H9 (cell line): ENCODE measurements at regions not wholly inside any gene's neighbourhood (a gene's known extent, or its start where the extent isn't known, plus 50 kb on each side); places are given as distances from the start of the nearest gene placed in this dataset.

ENCODE experiments used
- DNase-seq: peaks from one replicate; pipeline ENCODE4 v3.0.0-alpha.2; 2017
- H2AFZ ChIP-seq: one replicate; pipeline ENCODE4 v1.6.1; 2013; ENCODE audit warnings: mild to moderate bottlenecking, low read length, control low read depth, moderate library complexity
- H2AK5ac ChIP-seq: 2 replicates; pipeline ENCODE4 v1.6.1; 2013; ENCODE audit warnings: low read length, control low read depth, mixed read lengths; ENCODE audit not compliant: insufficient read length
- H2BK120ac ChIP-seq: one replicate; pipeline ENCODE4 v1.6.1; 2013; ENCODE audit warnings: low read depth, mild to moderate bottlenecking, low read length, control low read depth, inconsistent platforms; ENCODE audit not compliant: poor library complexity, severe bottlenecking
- H2BK12ac ChIP-seq: 2 replicates; pipeline ENCODE4 v1.6.1; 2013; ENCODE audit warnings: low read length, control low read depth, mixed read lengths, low read depth; ENCODE audit not compliant: insufficient read length
- H2BK15ac ChIP-seq: 2 replicates; pipeline ENCODE4 v1.6.1; 2013; ENCODE audit warnings: low read depth, low read length, control low read depth
- H2BK20ac ChIP-seq: one replicate; pipeline ENCODE4 v1.6.1; 2013; ENCODE audit warnings: low read depth, mild to moderate bottlenecking, low read length, control low read depth, inconsistent platforms; ENCODE audit not compliant: poor library complexity, severe bottlenecking
- H2BK5ac ChIP-seq: 2 replicates; pipeline ENCODE4 v1.6.1; 2013; ENCODE audit warnings: low read length, control low read depth, mixed read lengths; ENCODE audit not compliant: insufficient read length
- H3K14ac ChIP-seq: 2 replicates; pipeline ENCODE4 v1.6.1; 2013; ENCODE audit warnings: low read length, control low read depth; ENCODE audit not compliant: insufficient read depth
- H3K18ac ChIP-seq: 2 replicates; pipeline ENCODE4 v1.6.1; 2013; ENCODE audit warnings: low read depth, mild to moderate bottlenecking, mixed read lengths, low read length, control low read depth; ENCODE audit not compliant: insufficient read length
- H3K23ac ChIP-seq: 2 replicates; pipeline ENCODE4 v1.6.1; 2013; ENCODE audit warnings: low read length, control low read depth, mixed read lengths, low read depth; ENCODE audit not compliant: insufficient read length
- H3K23me2 ChIP-seq: 2 replicates; pipeline ENCODE4 v1.6.1; 2013; ENCODE audit warnings: low read depth, mild to moderate bottlenecking, mixed read lengths, low read length, control low read depth; ENCODE audit not compliant: insufficient read length, poor library complexity, severe bottlenecking
- H3K27ac ChIP-seq: 2 replicates; pipeline ENCODE4 v1.5.1; 2013; ENCODE audit warnings: low read length, control low read depth, mixed read lengths, low read depth; ENCODE audit not compliant: insufficient read length
- H3K27me3 ChIP-seq: 2 replicates; pipeline ENCODE4 v1.6.1; 2013; ENCODE audit warnings: low read length, control low read depth, inconsistent platforms; ENCODE audit not compliant: insufficient read depth
- H3K4ac ChIP-seq: 2 replicates; pipeline ENCODE4 v1.6.1; 2013; ENCODE audit warnings: low read depth, mild to moderate bottlenecking, control low read depth, inconsistent platforms, low read length, moderate library complexity
- H3K4me1 ChIP-seq: 2 replicates; pipeline ENCODE4 v1.6.1; 2013; ENCODE audit warnings: low read length, control low read depth, inconsistent platforms; ENCODE audit not compliant: insufficient read depth
- H3K4me2 ChIP-seq: 2 replicates; pipeline ENCODE4 v1.6.1; 2013; ENCODE audit warnings: low read length, control low read depth, mixed read lengths; ENCODE audit not compliant: insufficient read length, insufficient read depth
- H3K56ac ChIP-seq: 2 replicates; pipeline ENCODE4 v1.6.1; 2013; ENCODE audit warnings: low read depth, mild to moderate bottlenecking, mixed read lengths, low read length, control low read depth; ENCODE audit not compliant: insufficient read length
- H3K79me1 ChIP-seq: 2 replicates; pipeline ENCODE4 v1.6.1; 2013; ENCODE audit warnings: low read depth, mild to moderate bottlenecking, moderate library complexity, low read length, control low read depth, inconsistent platforms; ENCODE audit not compliant: insufficient read depth, poor library complexity, severe bottlenecking
- H3K79me2 ChIP-seq: 2 replicates; pipeline ENCODE4 v1.6.1; 2013; ENCODE audit warnings: low read length, control low read depth, inconsistent platforms; ENCODE audit not compliant: insufficient read depth
- H3K9ac ChIP-seq: 2 replicates; pipeline ENCODE4 v1.6.1; 2013; ENCODE audit warnings: low read length, control low read depth, mixed read lengths; ENCODE audit not compliant: insufficient read length; ENCODE audit errors: extremely low read depth
- H3K9me3 ChIP-seq: one replicate; pipeline ENCODE4 v1.6.1; 2013; ENCODE audit warnings: low read depth, low read length, inconsistent platforms; ENCODE audit not compliant: control insufficient read depth
- H3T11ph ChIP-seq: one replicate; pipeline ENCODE4 v1.6.1; 2013; ENCODE audit warnings: mild to moderate bottlenecking, low read length, control low read depth, inconsistent platforms
- H4K20me1 ChIP-seq: one replicate; pipeline ENCODE4 v1.6.1; 2013; ENCODE audit not compliant: control insufficient read depth, insufficient read length, insufficient read depth
- H4K5ac ChIP-seq: 2 replicates; pipeline ENCODE4 v1.6.1; 2013; ENCODE audit warnings: low read depth, mild to moderate bottlenecking, mixed read lengths, low read length, control low read depth; ENCODE audit not compliant: insufficient read length
- H4K8ac ChIP-seq: replicated peaks from 2 replicates; pipeline ENCODE4 v1.6.1; 2013; ENCODE audit warnings: low read length, control low read depth, mixed read lengths, low read depth; ENCODE audit not compliant: insufficient read length
- H4K91ac ChIP-seq: 2 replicates; pipeline ENCODE4 v1.6.1; 2013; ENCODE audit warnings: low read depth, mild to moderate bottlenecking, moderate library complexity, mixed read lengths, low read length, control low read depth; ENCODE audit not compliant: insufficient read length
- H3K27ac Mint-ChIP-seq, 3 experiments: 2 replicates in 2 of 3; 3 replicates in 1 of 3; pipeline ENCODE4 v1.8.0; 2020 to 2021; ENCODE audit warnings: mixed read lengths in 3 of 3, mild to moderate bottlenecking in 1 of 3, moderate library complexity in 1 of 3
- H3K27me3 Mint-ChIP-seq: 2 replicates; pipeline ENCODE4 v1.8.0; 2021; ENCODE audit warnings: low read depth, mild to moderate bottlenecking, moderate library complexity, mixed read lengths
- H3K36me3 Mint-ChIP-seq, 3 experiments: 2 replicates in 2 of 3; 3 replicates in 1 of 3; pipeline ENCODE4 v1.8.0; 2020 to 2021; ENCODE audit warnings: low read depth in 3 of 3, mixed read lengths in 3 of 3; ENCODE audit not compliant: insufficient read depth in 1 of 3
- H3K4me1 Mint-ChIP-seq, 2 experiments: 2 replicates each; pipeline ENCODE4 v1.8.0; 2020; ENCODE audit warnings: mixed read lengths in 2 of 2
- H3K4me3 Mint-ChIP-seq, 2 experiments: 2 replicates in 1 of 2; 3 replicates in 1 of 2; pipeline ENCODE4 v1.8.0; 2020 to 2021; ENCODE audit warnings: mild to moderate bottlenecking in 2 of 2, mixed read lengths in 2 of 2, moderate library complexity in 1 of 2
- H3K9me3 Mint-ChIP-seq, 2 experiments: 2 replicates in 1 of 2; 3 replicates in 1 of 2; pipeline ENCODE4 v1.8.0; 2020; ENCODE audit warnings: mild to moderate bottlenecking in 2 of 2, mixed read lengths in 2 of 2, moderate library complexity in 1 of 2
- WGBS: extraction: QIAGEN DNeasy Blood & Tissue Kit; methylation state at CpG from one replicate; pipeline ENCODE4 v1.1.7; 2013; ENCODE audit warnings: missing lambda C conversion rate, low lambda C conversion rate, mixed read lengths; ENCODE audit not compliant: insufficient read length; ENCODE audit errors: extremely low coverage; 5-methylcytosine and 5-hydroxymethylcytosine counted together
- TF ChIP-seq, protein P1 (sequence below): fragments of 200-600 bp; sonication (generic); conservative IDR thresholded peaks from 3 replicates; pipeline ENCODE4 v1.8.0; 2021; ENCODE audit warnings: antibody characterized with exemption, mild to moderate bottlenecking

DNA sequence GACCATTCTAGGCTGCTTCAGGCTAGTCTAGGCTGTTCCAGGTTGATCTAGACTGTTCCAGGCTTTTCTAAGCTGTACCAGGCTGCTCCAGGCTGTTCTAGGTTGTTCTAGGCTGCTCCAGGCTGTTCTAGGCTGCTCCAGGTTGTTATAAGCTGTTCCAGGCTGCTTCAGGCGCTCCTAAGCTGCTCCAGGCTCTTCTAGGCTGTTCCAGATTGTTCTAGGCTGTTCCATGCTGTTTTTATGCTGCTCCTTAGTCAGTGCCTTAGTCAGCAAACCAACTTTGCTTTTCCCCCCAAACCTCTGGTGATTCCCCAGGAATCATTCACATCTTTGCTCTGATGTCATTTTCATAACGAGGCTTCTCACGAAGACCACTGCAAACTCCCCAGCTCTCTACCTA lies 171.4 kb upstream of the GALNT2 start:
- H3K14ac ChIP-seq = no peak overlapping the region
- H4K8ac ChIP-seq = no peak overlapping the region
- no peak overlapping the region for H3K27ac ChIP-seq
- TF ChIP-seq, protein P1, sequence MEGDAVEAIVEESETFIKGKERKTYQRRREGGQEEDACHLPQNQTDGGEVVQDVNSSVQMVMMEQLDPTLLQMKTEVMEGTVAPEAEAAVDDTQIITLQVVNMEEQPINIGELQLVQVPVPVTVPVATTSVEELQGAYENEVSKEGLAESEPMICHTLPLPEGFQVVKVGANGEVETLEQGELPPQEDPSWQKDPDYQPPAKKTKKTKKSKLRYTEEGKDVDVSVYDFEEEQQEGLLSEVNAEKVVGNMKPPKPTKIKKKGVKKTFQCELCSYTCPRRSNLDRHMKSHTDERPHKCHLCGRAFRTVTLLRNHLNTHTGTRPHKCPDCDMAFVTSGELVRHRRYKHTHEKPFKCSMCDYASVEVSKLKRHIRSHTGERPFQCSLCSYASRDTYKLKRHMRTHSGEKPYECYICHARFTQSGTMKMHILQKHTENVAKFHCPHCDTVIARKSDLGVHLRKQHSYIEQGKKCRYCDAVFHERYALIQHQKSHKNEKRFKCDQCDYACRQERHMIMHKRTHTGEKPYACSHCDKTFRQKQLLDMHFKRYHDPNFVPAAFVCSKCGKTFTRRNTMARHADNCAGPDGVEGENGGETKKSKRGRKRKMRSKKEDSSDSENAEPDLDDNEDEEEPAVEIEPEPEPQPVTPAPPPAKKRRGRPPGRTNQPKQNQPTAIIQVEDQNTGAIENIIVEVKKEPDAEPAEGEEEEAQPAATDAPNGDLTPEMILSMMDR = no peak
- no peak for DNase-seq
- H2BK12ac ChIP-seq = no peak overlapping the region
- no peak overlapping the region for H3K4ac ChIP-seq
- H3K9me3 ChIP-seq = no peaks in the 10 kb centered on the region
- no peak overlapping the region for H3K4me3 Mint-ChIP-seq
- H3K36me3 Mint-ChIP-seq = no peaks in the 10 kb centered on the region
- no peaks in the 10 kb centered on the region for H3K79me1 ChIP-seq
- H3K27ac Mint-ChIP-seq = no peak overlapping the region
- no CpG with 5 or more reads among the region's 3 CpGs for WGBS
- H3T11ph ChIP-seq = no peak overlapping the region
- H2AK5ac ChIP-seq = no peak overlapping the region
- no peak overlapping the region for H2BK20ac ChIP-seq
- H3K23ac ChIP-seq = no peak overlapping the region
- no peaks in the 10 kb centered on the region for H3K23me2 ChIP-seq
- no peak overlapping the region for H3K4me2 ChIP-seq
- no peak overlapping the region for H3K18ac ChIP-seq
- no peaks in the 10 kb centered on the region for H3K79me2 ChIP-seq
- no peak overlapping the region for H2BK120ac ChIP-seq
- H4K91ac ChIP-seq = no peak overlapping the region
- no peaks in the 10 kb centered on the region for H3K27me3 Mint-ChIP-seq
- no peak overlapping the region for H2AFZ ChIP-seq
- no peaks in the 10 kb centered on the region; a peak in 1 of 5 replicates for H3K9me3 Mint-ChIP-seq
- no peak overlapping the region for H3K9ac ChIP-seq
- no peaks in the 10 kb centered on the region for H3K27me3 ChIP-seq
- H2BK15ac ChIP-seq = no peak overlapping the region
- H3K4me1 Mint-ChIP-seq = peaks cover 4 to 6% of the 10 kb centered on the region in 2 experiments
- H3K56ac ChIP-seq = no peak overlapping the region
- H4K5ac ChIP-seq = no peak overlapping the region
- H2BK5ac ChIP-seq = no peak overlapping the region
- H3K4me1 ChIP-seq = no peaks in the 10 kb centered on the region
- no peaks in the 10 kb centered on the region for H4K20me1 ChIP-seq
